Transverse colon (tissue), 3 donors: ENCODE measurements at regions not wholly inside any gene's neighbourhood (a gene's known extent, or its start where the extent isn't known, plus 50 kb on each side); places are given as distances from the start of the nearest gene placed in this dataset.
"Not testable (repeated sequence)": the region's sequence is repeated elsewhere in the genome, so short reads cannot be mapped to it uniquely, and the experiment has no call there.

Experiments
- CTCF ChIP-seq, 5 experiments: fragments of 200-600 bp in 3 of 5; fragments of 450-650 bp in 2 of 5; sonication (generic) in 3 of 5; IDR thresholded peaks; 1 replicate in 2 of 5; 2 replicates in 3 of 5; pipeline ENCODE4 v1.5.1; 2016 to 2017; ENCODE audit warnings: antibody characterized with exemption in 5 of 5, inconsistent platforms in 3 of 5, mild to moderate bottlenecking in 2 of 5, moderate library complexity in 1 of 5
- POLR2A ChIP-seq: fragments of 450-650 bp; IDR thresholded peaks from one replicate; pipeline ENCODE4 v1.6.1; 2016; ENCODE audit warnings: antibody characterized with exemption, mild to moderate bottlenecking, moderate library complexity

GRCh38 chr3:110367289-110367688, 704.3 kb upstream of the NECTIN3 start:
- TF ChIP-seq CTCF (IDR thresholded peaks at IDR 0.05); POLR2A: not testable (repeated sequence)
